HG02970 (cell line): ENCODE measurements at regions not wholly inside any gene's neighbourhood (a gene's known extent, or its start where the extent isn't known, plus 50 kb on each side); places are given as distances from the start of the nearest gene placed in this dataset.
A peak's percentile ranks its signal among the peaks of the same experiment; 100 is the strongest.

ENCODE experiments used
- ATAC-seq: cut with Tn5 transposase; IDR thresholded peaks from one replicate; pipeline ENCODE4 v1.9.1; 2021; ENCODE audit warnings: mild to moderate bottlenecking, moderate library complexity, moderate number of reproducible peaks; ENCODE audit not compliant: unreplicated experiment, low FRiP score

DNA sequence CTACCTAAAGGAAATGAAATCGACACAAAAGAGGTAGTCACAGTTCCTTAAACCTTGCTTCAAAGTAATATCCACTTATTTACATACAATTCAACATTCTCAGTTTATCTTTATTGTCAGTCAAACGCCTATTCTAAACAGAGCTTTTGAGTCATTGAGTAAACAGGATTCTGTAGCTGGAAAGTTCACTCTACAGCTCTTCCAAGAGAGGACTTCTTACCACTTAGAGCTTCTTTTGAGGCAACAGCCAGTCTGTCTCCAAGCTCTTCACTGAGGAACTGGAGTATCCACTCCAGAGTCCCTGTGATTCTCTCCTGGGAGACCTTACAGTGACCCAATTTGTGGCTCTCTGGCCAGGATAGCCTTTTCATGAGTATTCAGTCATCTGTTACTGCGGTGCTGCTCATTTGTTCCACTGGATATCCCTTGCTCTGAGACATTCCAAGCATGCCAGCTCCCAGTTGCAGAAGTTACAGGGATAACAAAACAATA lies 210.9 kb upstream of the OSR1 start:
- no peak for ATAC-seq

GRCh38 chr2:19568809-19569208 lies 210.4 kb upstream of the OSR1 start:
- ATAC-seq: no peak

GRCh38 chr2:19560785-19561184 lies 202.4 kb upstream of the OSR1 start:
- ATAC-seq: no peak

- ATAC-seq: no peak
Measured at GRCh38 chr2:19559596-19560240, 201.3 kb upstream of the OSR1 start.

DNA sequence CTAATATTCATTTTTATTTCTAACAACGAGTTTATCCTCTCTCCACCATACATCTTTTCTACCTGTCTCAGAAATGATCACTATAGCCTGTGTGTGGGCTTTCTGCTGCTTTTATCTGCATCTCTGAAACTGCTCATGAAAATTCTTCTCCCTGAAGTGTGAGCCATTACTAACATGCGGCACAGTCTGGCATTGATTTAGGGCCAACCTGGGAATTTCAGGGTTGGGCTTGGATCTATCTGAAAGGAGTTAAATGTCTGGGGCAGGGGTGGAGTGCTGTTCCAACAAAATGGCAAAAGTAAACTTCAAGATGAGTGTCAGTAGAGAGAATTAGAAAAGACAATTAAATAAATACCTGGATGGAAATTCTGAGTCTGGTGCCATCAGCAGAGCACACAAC lies 198.2 kb upstream of the OSR1 start:
- ATAC-seq: no peak

DNA sequence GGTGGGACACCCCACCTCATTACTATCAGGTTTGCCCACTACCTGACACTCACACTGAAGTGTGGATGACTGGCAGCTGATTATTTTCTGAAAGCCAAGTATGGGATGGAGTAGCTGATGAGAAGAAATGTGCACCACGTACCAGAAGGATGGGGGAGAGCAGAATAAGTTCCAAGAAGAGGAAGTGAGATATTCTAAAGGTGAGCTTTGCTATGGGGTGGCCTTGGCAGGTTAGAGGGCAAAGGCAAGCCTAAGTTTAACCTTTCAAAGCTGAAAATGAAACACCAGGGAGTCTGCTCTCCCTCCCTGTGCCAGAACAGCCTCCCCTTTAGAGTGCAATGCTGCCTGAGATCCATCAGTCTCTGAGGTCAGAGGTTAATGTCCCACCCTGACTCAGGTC lies 196.1 kb upstream of the OSR1 start:
- ATAC-seq: peak; percentile 50

DNA sequence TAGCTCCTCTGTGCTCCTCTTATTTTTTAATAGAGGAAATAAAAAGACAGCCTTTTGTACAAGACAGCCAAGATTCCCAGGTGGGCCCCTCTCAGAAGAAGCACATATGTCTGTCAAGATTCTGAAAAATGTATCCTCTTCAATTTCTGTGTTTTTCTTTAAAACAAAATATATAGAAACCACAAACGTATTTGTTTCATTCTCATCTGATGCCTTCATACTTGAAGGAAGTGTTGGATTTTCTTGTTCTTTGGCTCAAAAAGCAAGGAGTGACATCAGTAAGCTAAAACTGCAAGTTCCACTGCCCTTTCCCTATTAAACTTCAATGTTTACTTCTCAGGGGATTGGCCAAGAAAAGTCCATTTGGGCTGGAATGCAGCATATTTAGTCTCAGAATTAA lies 193.8 kb upstream of the OSR1 start:
- ATAC-seq: no peak

- ATAC-seq: no peak
Measured at GRCh38 chr2:19550750-19551149, 192.3 kb upstream of the OSR1 start.

DNA sequence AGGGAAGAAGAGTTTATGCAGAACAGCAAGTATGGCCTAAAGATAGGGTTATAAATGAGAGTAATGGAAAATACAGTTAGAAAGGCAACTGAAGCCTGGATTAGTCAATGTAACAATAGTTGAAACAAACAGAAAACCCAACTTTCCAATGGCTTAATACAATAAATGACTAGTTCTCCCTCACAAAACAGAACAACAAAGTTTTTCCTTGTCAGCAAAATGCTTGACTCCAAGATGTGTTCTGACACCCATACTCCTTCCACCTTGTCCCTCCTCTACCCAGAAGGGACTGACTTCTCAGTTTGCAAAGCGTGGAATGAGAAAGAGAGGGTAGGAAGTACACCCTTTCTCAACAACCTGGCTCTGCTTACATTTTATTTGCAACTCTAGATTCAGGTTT lies 191.4 kb upstream of the OSR1 start:
- ATAC-seq: no peak

- no peak for ATAC-seq
Measured at GRCh38 chr2:19548116-19548515, 189.7 kb upstream of the OSR1 start.

DNA sequence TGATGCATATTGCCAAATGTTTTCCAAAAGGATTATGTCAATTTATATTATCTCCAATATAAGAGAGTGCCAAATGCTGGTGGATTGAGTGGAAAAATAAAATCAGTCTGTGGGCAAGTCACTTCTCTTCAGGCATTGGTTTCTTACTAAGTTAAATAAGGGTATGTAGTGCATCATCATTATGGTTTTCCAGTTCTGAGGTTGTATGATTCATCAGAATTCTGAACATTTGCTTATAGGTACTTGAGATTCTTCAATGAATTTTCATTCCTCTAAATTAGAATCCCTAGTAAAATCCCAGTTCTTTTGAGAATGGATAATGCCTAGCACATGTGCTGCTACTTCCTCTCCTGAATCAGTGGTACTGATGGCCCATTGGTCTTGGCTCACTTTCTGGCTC lies 188.9 kb upstream of the OSR1 start:
- ATAC-seq: no peak

- ATAC-seq: no peak
Measured at GRCh38 chr2:19545507-19545906, 187.1 kb upstream of the OSR1 start.

DNA sequence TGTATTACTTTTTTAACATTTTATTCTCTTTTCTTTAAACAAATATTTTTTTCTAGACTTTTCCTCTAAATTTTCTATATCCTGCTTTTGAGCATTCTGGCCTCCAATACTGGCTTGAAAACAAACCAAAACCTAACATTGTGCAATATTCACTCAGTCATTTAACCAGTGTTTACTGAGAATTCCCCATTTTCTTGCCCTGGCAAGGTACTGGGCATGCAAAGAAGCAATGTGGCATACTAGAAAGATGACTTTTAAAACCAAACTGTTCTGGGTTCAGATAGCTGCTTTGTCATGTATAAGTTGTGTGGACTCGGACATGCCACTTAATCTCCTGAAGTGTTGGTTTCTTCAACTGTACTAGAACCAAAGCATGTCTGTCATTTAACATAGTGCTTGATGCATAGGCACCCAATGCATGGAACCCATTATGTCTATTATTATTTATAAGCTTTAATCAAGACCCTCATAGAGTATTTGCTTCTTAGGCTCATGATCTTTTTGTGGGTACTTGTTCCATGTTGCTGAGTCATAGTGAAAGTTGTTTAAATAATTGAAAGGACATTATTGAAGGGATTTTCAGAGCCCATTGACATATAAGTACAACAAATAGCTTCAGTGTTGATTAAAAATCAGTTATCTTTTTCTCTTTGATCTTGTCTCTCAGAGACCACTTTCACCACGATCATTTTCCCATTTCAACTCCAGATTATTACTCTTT lies 185.4 kb upstream of the OSR1 start:
- ATAC-seq: no peak

DNA sequence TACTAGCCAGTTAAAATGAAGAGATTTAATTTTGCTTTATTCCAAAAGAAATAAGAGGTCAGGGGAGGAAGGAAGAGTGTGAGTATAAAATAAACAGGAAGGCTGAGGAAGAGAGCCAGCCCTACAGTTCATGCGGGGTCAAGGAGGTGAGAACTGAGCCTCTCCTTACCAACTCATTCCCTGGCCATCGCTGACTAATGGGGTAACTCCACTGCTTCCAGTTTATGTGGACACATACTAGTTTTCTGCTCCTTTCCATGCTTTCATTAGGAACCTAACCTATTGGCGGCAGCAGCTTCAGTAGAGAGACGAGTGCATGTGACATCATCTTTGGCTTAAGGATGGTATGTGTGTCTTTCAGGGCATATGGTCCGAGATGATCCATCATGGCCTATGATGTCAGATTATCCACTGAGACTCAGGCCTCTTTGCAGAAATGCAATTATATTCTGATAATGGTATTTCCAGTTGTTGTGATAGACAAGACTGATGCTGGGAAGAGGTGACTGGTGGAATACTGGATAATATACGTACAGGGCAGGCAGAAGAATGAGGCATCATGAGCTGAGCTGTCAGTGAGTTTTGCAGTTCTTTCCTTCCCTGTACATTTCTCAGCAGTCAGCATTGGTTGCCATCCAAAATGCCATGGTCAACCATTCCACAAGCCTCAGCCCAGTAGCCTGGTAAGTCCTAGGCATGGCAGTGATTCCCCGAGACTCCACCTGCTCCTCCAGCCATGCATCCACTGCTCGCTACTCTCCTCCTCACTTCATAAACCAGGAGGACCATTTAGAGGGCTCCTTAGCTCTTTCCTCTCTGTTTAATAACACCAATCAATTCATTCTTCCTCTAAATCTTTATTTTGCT lies 184.6 kb upstream of the OSR1 start:
- no peak for ATAC-seq

DNA sequence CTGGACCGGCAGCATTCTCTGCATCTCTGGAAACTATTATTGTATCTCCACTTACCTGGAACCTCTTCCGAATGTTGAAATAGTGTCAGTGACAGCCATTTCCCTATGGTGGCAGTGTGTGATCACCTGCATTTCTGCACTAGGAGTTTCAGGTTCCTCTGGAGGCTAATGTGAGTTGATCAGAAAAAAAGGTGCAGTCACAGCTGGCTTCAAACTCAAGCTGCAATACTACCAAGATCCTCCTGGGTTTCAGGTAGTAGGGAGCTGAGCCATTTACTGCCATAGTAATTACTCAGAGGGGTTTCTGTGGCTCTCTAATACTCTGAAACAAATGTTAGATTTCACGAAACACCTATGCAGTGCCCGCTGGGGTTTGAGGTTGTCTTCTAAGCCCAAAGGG lies 183.5 kb upstream of the OSR1 start:
- ATAC-seq: no peak

DNA sequence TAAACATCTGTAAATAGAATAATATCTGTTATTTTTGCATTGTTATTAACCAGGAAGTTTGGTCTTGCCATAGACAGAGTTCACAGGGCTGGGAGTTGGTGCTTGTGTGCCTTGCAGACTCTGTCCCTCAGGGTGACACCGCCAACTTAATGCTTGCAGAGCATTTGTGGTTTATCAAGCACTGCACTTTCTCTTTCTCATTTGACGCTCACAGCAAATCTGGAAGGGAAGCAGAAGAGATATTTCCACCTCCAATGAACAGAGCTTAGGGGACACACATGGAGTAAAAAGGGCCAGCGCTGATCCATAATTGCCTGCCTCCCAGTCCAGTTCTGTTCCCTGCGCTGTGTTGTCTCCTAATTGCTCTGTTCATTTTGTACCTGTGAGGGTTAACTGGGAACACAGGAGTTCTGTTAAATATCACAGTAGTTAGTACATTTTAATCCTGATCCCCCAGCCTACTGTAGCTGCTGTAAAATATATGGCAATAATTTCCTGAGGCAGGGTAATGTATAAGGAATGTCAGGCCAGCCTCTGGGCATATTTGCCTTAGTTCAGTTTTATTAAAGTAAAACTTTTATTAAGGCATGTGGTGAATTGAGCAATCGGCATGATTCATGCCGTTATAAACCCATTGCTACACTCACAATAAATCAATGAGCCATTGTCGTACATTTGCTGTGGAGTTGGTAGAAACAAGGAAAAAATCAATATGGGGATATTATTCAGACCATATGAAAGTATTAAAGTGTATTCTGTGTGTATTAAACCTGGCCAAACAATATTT lies 182.5 kb upstream of the OSR1 start:
- ATAC-seq: no peak

DNA sequence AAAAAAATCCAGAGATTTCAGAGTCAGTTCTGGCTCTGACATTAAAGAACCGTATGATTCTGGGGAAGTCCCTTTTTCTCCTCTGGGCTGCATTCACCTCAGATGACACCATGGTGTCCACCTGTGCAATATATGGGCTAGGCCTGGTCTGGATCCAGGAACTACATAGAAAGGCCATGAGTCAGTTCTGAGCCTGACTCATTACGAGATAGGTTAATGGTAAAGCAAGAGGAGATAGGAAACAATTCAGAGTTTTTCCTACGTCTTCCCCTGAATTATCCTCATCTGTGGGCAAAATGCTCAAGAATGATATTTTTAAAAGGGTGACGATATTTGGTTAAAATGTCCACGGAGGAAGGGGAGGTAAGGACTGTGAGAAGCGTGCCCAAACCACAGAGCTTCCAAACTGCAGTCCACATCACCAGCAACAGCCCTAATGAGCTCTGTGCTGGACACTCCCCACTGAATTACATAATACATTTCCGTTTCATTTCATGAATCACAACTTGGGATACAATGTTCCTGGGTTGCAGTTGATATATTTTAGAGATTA lies 180.1 kb upstream of the OSR1 start:
- no peak for ATAC-seq

DNA sequence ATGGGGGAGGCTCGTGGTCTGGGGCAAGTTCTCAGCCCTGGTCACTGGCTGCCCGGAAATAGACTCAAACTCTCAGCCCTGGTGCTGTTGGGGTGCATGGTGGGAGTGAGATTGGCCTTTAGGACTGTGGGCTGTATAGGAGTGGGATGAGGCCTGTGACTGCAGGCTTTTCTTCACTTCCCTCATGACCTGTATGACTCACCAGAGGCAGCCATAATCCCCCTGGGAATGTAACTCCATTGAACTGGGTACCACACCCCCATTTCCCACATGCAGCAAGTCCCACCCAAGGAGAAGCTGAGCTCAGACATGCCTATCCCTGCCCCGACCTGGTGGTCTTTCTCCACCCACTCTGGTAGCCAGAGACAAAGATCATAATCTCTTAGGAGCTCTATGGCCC lies 177.7 kb upstream of the OSR1 start:
- ATAC-seq: no peak

DNA sequence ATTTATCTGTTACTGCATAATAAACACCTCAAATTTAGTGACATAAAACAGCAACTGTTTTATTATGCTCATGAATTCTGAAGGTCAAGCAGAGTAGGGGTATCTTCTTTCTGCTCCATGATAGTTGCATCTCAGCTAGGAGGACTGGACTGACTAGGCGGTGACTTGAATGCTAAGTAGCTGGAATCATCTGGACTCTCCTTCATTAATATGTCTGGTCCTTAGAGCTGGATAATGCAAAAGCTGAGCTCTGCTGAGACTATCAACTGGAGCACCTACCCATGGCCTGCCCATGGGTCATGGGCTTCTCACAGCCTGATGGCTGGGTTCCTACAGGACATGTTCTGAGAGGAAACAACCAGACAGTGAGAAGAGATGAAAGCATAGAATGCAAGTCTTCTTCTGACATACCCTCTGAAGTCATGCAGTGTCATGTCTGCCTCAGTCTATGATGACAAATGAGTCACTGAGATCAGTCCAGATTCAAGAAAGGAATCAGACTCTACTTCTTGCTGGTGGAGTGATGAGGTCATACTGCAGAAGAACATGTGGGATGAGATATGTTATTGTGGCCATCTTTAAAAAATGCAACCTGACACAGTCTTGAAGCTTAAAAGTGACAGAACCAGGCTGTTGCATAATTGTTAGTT lies 174.2 kb upstream of the OSR1 start:
- no peak for ATAC-seq

GRCh38 chr2:19529677-19530076 lies 171.3 kb upstream of the OSR1 start:
- no peak for ATAC-seq
